ENCODE measurements at regions not wholly inside any gene's neighbourhood (a gene's known extent, or its start where the extent isn't known, plus 50 kb on each side); places are given as distances from the start of the nearest gene placed in this dataset.

DNA sequence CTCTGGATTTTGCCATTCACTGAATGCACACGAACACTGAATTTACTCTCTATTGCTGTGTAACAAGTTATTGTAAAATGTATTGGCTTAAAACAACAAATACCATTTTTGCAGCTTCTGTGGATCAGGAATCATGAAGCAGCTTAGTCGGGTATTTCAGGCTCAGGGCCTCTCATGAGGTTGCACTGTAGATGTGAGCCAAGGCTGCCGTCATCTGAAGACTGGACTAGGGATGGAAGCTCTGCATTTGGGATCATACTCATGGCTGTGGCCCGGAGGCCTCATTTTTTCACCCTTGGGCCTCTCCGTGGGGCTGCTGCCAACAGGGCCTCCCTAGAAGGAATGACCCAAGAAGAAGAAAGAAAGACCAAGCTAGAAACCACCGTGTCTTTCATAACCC is 492.4 kb upstream of the CDH4 start:
- Histone ChIP-seq H3K27ac (ENCODE audit: low read depth in 1 of 2, low read length in 1 of 2) (no peak overlapping the region), H3K4me3 (ENCODE audit: low read length in 2 of 2) (no peak overlapping the region), H3K9me3 (ENCODE audit: control insufficient read depth in 2 of 2, insufficient read depth in 1 of 2, low read length in 1 of 2) (no peaks in the 10 kb centered on the region), H3K36me3 (ENCODE audit: control insufficient read depth in 2 of 2, insufficient read depth in 2 of 2, low read length in 1 of 2) (no peaks in the 10 kb centered on the region), H3K27me3 (ENCODE audit: control insufficient read depth in 2 of 2, insufficient read depth in 1 of 2, low read length in 1 of 2) (no peaks in the 10 kb centered on the region), H3K4me1 (ENCODE audit: control insufficient read depth in 2 of 2, insufficient read depth in 2 of 2, low read length in 2 of 2) (no peaks in the 10 kb centered on the region)
- 90% methylated on average over 6 of the region's 6 CpGs for WGBS
- no peak for DNase-seq (ENCODE audit: low read depth in 6 of 9, low spot score in 9 of 9)

DNA sequence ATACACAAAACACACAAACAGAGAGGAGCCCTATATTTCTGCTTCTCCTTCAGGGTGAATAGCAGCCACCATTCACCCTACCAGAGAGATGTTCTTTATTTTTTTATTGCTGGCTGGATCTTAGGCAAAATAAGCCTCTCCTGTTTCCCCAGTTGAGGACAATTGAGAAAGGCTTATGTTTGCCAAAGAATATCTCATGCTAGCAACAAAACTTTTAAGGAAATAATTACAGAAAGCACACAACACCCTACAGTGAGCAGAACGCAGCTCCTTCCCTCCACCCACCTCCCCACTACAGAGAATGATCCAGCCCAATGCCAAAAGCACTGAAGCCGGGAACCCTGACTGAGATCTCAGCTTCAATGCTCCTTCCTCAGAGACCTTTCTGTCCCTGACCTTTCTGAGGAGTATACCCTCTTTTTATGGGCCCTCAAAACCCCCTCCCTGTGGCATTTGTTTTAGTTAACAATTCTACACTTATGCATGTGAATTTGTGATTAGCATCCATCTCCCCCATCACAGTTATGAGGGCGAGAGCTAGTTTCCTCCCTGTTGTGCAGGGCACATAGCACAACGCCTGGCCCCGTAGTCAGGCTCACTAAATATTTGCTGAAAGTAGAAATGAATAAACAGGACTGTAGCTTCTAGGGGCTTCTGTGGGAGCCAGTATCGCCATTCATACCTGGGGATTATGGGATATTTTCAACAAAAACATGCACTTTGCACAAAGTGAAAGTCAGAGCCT is 491.6 kb upstream of the CDH4 start:
- 87% methylated on average over 6 of the region's 6 CpGs for WGBS
- no peaks in the 10 kb centered on the region for H3K36me3 ChIP-seq (ENCODE audit: control insufficient read depth in 2 of 2, insufficient read depth in 2 of 2, low read length in 1 of 2)
- H3K9me3 ChIP-seq (ENCODE audit: control insufficient read depth in 2 of 2, insufficient read depth in 1 of 2, low read length in 1 of 2), result no peaks in the 10 kb centered on the region
- H3K4me1 ChIP-seq (ENCODE audit: control insufficient read depth in 2 of 2, insufficient read depth in 2 of 2, low read length in 2 of 2), result no peaks in the 10 kb centered on the region
- DNase-seq (ENCODE audit: low read depth in 6 of 9, low spot score in 9 of 9), result no peak
- no peak overlapping the region for H3K4me3 ChIP-seq (ENCODE audit: low read length in 2 of 2)
- no peak overlapping the region for H3K27ac ChIP-seq (ENCODE audit: low read depth in 1 of 2, low read length in 1 of 2)
- no peaks in the 10 kb centered on the region for H3K27me3 ChIP-seq (ENCODE audit: control insufficient read depth in 2 of 2, insufficient read depth in 1 of 2, low read length in 1 of 2)

DNA sequence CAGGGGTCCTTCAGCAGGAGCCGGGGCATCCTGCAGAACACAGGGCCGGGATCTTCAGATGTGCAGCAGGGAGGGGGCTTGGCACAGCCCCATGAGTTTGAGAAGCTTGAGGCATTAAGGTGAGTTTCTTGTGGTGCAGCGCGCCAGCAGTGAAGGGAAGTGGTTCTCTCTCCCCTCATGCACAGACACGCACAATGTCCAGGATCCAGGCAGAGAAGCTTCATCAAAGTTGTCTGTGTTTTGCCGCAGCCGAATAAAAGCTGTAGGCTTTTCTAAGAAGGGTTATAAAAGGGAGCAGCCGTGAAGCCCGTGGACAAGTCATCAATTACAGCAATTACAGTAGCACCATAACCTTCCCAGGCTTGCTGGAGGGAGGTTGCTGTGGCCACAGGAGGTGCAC is 491.0 kb upstream of the CDH4 start:
- no peaks in the 10 kb centered on the region for H3K4me1 ChIP-seq (ENCODE audit: control insufficient read depth in 2 of 2, insufficient read depth in 2 of 2, low read length in 2 of 2)
- H3K36me3 ChIP-seq (ENCODE audit: control insufficient read depth in 2 of 2, insufficient read depth in 2 of 2, low read length in 1 of 2), result no peaks in the 10 kb centered on the region
- no peaks in the 10 kb centered on the region for H3K9me3 ChIP-seq (ENCODE audit: control insufficient read depth in 2 of 2, insufficient read depth in 1 of 2, low read length in 1 of 2)
- WGBS, result 83% methylated on average over 9 of the region's 9 CpGs
- no peaks in the 10 kb centered on the region for H3K27me3 ChIP-seq (ENCODE audit: control insufficient read depth in 2 of 2, insufficient read depth in 1 of 2, low read length in 1 of 2)
- no peak for DNase-seq (ENCODE audit: low read depth in 6 of 9, low spot score in 9 of 9)
- H3K4me3 ChIP-seq (ENCODE audit: low read length in 2 of 2), result no peak overlapping the region
- H3K27ac ChIP-seq (ENCODE audit: low read depth in 1 of 2, low read length in 1 of 2), result no peak overlapping the region

DNA sequence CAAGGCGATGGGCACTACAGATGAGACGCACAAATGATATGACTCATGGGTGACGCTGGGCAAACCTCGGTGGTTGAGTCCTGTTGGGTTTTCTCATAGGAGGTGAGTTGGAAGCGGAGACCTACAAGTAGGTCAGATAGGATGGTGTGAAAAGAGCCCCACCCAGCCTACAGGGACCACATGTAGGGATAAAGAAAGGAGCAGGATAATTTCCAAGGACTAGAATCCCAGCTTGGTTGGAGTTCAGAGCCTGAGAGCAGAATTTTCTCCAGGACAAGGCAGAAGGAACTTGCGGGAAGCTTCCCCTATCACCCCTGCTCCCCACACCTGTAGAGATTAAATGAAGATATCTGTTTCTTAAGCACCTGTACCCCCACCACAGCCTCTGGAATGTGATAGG is 489.7 kb upstream of the CDH4 start:
- no peak for DNase-seq (ENCODE audit: low read depth in 6 of 9, low spot score in 9 of 9)
- no peak overlapping the region for H3K27ac ChIP-seq (ENCODE audit: low read depth in 1 of 2, low read length in 1 of 2)
- no peaks in the 10 kb centered on the region for H3K9me3 ChIP-seq (ENCODE audit: control insufficient read depth in 2 of 2, insufficient read depth in 1 of 2, low read length in 1 of 2)
- H3K27me3 ChIP-seq (ENCODE audit: control insufficient read depth in 2 of 2, insufficient read depth in 1 of 2, low read length in 1 of 2), result no peaks in the 10 kb centered on the region
- H3K4me3 ChIP-seq (ENCODE audit: low read length in 2 of 2), result no peak overlapping the region
- H3K4me1 ChIP-seq (ENCODE audit: control insufficient read depth in 2 of 2, insufficient read depth in 2 of 2, low read length in 2 of 2), result no peaks in the 10 kb centered on the region
- WGBS, result 88% methylated on average over 6 of the region's 6 CpGs
- H3K36me3 ChIP-seq (ENCODE audit: control insufficient read depth in 2 of 2, insufficient read depth in 2 of 2, low read length in 1 of 2), result no peaks in the 10 kb centered on the region

DNA sequence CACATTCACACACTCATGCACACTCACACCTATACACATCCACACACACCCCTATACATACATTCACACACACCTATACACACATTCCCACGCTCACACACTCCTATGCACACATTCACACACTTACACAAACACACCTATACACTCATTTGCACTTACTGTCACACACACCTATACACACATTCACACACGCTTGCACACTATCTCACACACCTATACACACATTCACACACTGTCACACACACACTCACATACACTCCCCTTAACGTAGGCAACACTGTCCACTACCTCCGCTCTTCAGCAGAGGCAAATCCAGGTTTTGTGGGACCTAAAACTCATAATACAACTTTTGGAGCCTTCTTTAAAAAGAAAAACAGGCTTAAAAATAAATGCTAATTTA is 487.7 kb upstream of the CDH4 start:
- no peak overlapping the region for H3K4me3 ChIP-seq (ENCODE audit: low read length in 2 of 2)
- 73% methylated on average over 4 of the region's 4 CpGs for WGBS
- no peak for DNase-seq (ENCODE audit: low read depth in 6 of 9, low spot score in 9 of 9)
- H3K4me1 ChIP-seq (ENCODE audit: control insufficient read depth in 2 of 2, insufficient read depth in 2 of 2, low read length in 2 of 2), result no peaks in the 10 kb centered on the region
- no peaks in the 10 kb centered on the region for H3K27me3 ChIP-seq (ENCODE audit: control insufficient read depth in 2 of 2, insufficient read depth in 1 of 2, low read length in 1 of 2)
- H3K9me3 ChIP-seq (ENCODE audit: control insufficient read depth in 2 of 2, insufficient read depth in 1 of 2, low read length in 1 of 2), result no peaks in the 10 kb centered on the region
- no peaks in the 10 kb centered on the region for H3K36me3 ChIP-seq (ENCODE audit: control insufficient read depth in 2 of 2, insufficient read depth in 2 of 2, low read length in 1 of 2)
- H3K27ac ChIP-seq (ENCODE audit: low read depth in 1 of 2, low read length in 1 of 2), result no peak overlapping the region

DNA sequence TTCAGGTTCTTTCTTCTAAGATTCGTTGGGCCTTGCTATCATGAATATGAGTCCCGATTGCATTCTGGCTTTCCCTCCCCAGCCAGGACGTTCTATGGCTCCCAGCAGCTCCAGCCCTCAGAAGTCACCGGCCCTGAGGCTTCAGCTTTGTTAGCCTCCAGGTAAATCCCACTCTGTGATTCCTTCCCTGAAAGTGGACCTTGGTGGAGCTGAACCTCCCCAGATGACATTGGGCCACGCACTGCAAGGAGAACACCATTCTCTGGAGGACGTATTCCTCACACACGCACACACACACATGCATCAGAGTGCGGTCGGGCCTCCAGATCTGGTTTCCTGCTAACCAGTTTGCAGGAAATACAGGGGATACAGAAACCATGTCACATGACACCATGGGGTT is 487.3 kb upstream of the CDH4 start:
- WGBS, result 47% methylated on average over 9 of the region's 9 CpGs
- DNase-seq (ENCODE audit: low read depth in 6 of 9, low spot score in 9 of 9), result no peak
- no peak overlapping the region for H3K4me3 ChIP-seq (ENCODE audit: low read length in 2 of 2)
- no peaks in the 10 kb centered on the region for H3K36me3 ChIP-seq (ENCODE audit: control insufficient read depth in 2 of 2, insufficient read depth in 2 of 2, low read length in 1 of 2)
- H3K27me3 ChIP-seq (ENCODE audit: control insufficient read depth in 2 of 2, insufficient read depth in 1 of 2, low read length in 1 of 2), result no peaks in the 10 kb centered on the region
- no peak overlapping the region for H3K27ac ChIP-seq (ENCODE audit: low read depth in 1 of 2, low read length in 1 of 2)
- H3K4me1 ChIP-seq (ENCODE audit: control insufficient read depth in 2 of 2, insufficient read depth in 2 of 2, low read length in 2 of 2), result no peaks in the 10 kb centered on the region
- no peaks in the 10 kb centered on the region for H3K9me3 ChIP-seq (ENCODE audit: control insufficient read depth in 2 of 2, insufficient read depth in 1 of 2, low read length in 1 of 2)

DNA sequence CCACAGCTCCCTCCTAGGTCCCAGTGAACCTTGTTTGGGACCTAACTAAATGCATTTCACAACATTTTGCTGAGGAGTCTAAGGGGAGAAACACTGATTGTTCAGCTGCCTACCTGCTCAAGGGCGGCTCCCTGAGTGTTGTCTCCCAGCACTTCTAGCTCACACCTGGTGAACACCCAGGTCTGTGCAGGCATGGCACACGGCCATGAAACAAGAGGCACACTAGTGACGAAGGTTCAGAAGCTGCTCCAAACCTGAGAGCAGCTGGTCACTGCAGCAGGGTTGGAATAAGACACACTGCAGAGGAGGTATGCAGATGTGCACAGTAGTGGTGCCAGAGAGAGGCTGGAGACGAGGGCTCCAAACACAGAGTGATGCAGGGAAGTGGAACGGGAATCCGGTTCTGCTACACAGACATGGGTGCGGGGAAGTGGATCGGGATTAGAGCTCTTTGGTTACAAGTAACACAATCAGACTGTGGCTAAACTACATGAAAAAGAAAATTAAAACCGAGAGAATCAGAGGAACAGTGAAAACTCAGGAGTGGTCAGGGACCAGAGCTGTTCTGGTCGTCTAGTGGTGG is 486.1 kb upstream of the CDH4 start:
- no peaks in the 10 kb centered on the region for H3K36me3 ChIP-seq (ENCODE audit: control insufficient read depth in 2 of 2, insufficient read depth in 2 of 2, low read length in 1 of 2)
- H3K4me3 ChIP-seq (ENCODE audit: low read length in 2 of 2), result no peak overlapping the region
- no peak for DNase-seq (ENCODE audit: low read depth in 6 of 9, low spot score in 9 of 9)
- H3K4me1 ChIP-seq (ENCODE audit: control insufficient read depth in 2 of 2, insufficient read depth in 2 of 2, low read length in 2 of 2), result no peaks in the 10 kb centered on the region
- no peaks in the 10 kb centered on the region for H3K27me3 ChIP-seq (ENCODE audit: control insufficient read depth in 2 of 2, insufficient read depth in 1 of 2, low read length in 1 of 2)
- H3K27ac ChIP-seq (ENCODE audit: low read depth in 1 of 2, low read length in 1 of 2), result no peak overlapping the region
- 80% methylated on average over 10 of the region's 10 CpGs for WGBS
- H3K9me3 ChIP-seq (ENCODE audit: control insufficient read depth in 2 of 2, insufficient read depth in 1 of 2, low read length in 1 of 2), result no peaks in the 10 kb centered on the region

DNA sequence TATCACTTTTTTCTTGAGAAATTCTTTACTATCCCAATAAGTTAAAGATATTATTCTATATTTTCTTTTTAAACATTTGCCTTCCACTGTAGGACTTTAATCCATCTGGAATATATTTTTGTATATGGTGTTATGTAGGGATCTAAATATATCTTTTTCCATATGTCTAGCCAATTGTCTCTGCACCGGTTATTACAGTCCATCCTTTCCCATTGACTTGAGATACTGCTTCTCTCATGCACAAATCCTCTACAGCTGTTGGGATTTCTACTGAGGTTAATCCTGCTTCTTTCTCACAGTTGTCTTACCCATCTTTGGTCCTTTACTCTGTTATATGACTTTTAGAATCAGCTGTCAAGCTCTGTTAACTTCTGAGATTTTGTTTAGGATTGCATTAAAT is 483.8 kb upstream of the CDH4 start:
- no peak for DNase-seq (ENCODE audit: low read depth in 6 of 9, low spot score in 9 of 9)
- no peaks in the 10 kb centered on the region for H3K27me3 ChIP-seq (ENCODE audit: control insufficient read depth in 2 of 2, insufficient read depth in 1 of 2, low read length in 1 of 2)
- no peaks in the 10 kb centered on the region for H3K9me3 ChIP-seq (ENCODE audit: control insufficient read depth in 2 of 2, insufficient read depth in 1 of 2, low read length in 1 of 2)
- H3K4me3 ChIP-seq (ENCODE audit: low read length in 2 of 2), result no peak overlapping the region
- no peaks in the 10 kb centered on the region for H3K36me3 ChIP-seq (ENCODE audit: control insufficient read depth in 2 of 2, insufficient read depth in 2 of 2, low read length in 1 of 2)
- H3K4me1 ChIP-seq (ENCODE audit: control insufficient read depth in 2 of 2, insufficient read depth in 2 of 2, low read length in 2 of 2), result no peaks in the 10 kb centered on the region
- WGBS, result 95% methylated on average over 1 of the region's 1 CpG
- H3K27ac ChIP-seq (ENCODE audit: low read depth in 1 of 2, low read length in 1 of 2), result no peak overlapping the region

DNA sequence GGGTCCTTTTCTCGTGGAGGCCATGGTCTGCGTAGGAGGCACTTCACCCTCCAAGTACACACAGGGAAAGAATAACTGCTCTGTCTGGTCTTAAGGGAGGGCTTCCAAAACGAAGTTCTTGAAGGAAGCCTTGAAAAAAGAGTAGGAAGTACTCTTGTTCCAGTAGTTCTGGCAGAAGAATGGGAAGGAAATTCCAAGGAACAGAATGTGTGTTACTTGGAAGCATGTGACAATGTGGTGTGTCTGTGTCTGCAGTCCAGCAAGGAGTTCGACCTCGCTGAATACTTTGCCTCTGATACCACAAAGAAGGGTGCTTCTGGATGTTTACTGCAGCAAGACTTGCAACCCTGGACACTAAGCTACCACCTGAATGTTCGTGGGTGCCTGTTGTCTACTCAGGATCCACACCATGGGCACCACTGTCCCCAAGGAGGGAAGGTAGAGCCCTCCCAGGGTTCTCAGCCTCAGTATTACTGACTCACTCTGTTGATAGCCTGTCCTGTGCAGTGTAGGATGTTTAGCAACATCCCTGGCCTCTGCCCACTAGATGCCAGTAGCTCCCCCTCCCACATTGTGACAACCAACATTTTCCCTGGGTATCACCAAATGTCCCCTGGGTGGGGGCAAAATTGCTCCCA is 471.6 kb upstream of the CDH4 start:
- Histone ChIP-seq H3K4me3 (ENCODE audit: low read length in 2 of 2) (no peak overlapping the region), H3K36me3 (ENCODE audit: control insufficient read depth in 2 of 2, insufficient read depth in 2 of 2, low read length in 1 of 2) (no peaks in the 10 kb centered on the region), H3K27me3 (ENCODE audit: control insufficient read depth in 2 of 2, insufficient read depth in 1 of 2, low read length in 1 of 2) (no peaks in the 10 kb centered on the region), H3K4me1 (ENCODE audit: control insufficient read depth in 2 of 2, insufficient read depth in 2 of 2, low read length in 2 of 2) (no peaks in the 10 kb centered on the region), H3K27ac (ENCODE audit: low read depth in 1 of 2, low read length in 1 of 2) (no peak overlapping the region), H3K9me3 (ENCODE audit: control insufficient read depth in 2 of 2, insufficient read depth in 1 of 2, low read length in 1 of 2) (peaks cover 0 to 2% of the 10 kb centered on the region in 2 donors)
- 67% methylated on average over 6 of the region's 6 CpGs for WGBS
- no peak for DNase-seq (ENCODE audit: low read depth in 6 of 9, low spot score in 9 of 9)

All from thymus (tissue), 11 donors.